ENCODE measurements at regions not wholly inside any gene's neighbourhood (a gene's known extent, or its start where the extent isn't known, plus 50 kb on each side); places are given as distances from the start of the nearest gene placed in this dataset.

DNA sequence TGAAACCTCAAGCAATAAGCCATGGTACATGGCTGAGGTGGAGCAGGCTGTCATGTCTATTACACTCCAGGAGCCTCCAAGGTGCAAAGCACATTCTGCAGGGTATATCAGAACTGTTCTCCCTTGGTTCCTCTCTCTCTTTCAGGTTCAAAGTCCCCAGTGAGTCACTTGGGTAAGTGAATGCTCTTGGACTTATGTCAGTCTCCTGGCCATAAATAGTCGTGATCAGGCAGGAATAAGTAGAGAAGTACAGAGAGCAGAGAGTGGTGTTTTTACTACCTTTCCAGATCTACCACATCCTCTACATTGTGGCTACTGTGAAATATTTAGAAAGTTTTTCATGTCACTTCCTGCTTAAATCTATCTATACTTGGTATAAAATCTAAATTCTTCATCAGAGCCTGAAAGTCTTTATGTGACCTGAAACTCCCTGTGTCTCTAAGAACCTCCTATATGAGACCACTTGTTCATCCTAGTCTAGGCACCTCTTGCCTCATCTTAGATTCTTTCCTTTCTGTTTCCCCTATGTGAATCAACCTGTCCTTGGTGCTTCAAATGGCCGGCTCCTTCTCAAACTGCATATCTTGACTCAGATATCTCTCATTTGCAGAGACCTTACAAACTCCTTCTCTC, 1077.6 kb upstream of the MAP3K7 start:
- Histone ChIP-seq H3K4me2 (ENCODE audit: low read length) (no peak overlapping the region), H3K27ac (ENCODE audit: low read length) (no peak overlapping the region), H2AFZ (ENCODE audit: low read depth, low read length) (no peak overlapping the region), H3K9ac (ENCODE audit: low read length) (no peak overlapping the region), H3K9me3 (ENCODE audit: insufficient read depth, low read length) (no peaks in the 10 kb centered on the region), H3K4me3 (ENCODE audit: low read length) (no peak overlapping the region), H3K4me1 (ENCODE audit: low read length) (no peaks in the 10 kb centered on the region), H3K79me2 (ENCODE audit: low read length) (no peaks in the 10 kb centered on the region), H3K36me3 (replicated peaks; ENCODE audit: low read depth, low read length) (no peaks in the 10 kb centered on the region), H3K27me3 (ENCODE audit: low read depth, low read length) (no peaks in the 10 kb centered on the region), H4K20me1 (ENCODE audit: insufficient read depth, low read length) (no peaks in the 10 kb centered on the region)
- no peak for TF ChIP-seq EZH2phosphoT487 (IDR thresholded peaks at IDR 0.05; ENCODE audit: low read depth)
- TF ChIP-seq, protein P1, sequence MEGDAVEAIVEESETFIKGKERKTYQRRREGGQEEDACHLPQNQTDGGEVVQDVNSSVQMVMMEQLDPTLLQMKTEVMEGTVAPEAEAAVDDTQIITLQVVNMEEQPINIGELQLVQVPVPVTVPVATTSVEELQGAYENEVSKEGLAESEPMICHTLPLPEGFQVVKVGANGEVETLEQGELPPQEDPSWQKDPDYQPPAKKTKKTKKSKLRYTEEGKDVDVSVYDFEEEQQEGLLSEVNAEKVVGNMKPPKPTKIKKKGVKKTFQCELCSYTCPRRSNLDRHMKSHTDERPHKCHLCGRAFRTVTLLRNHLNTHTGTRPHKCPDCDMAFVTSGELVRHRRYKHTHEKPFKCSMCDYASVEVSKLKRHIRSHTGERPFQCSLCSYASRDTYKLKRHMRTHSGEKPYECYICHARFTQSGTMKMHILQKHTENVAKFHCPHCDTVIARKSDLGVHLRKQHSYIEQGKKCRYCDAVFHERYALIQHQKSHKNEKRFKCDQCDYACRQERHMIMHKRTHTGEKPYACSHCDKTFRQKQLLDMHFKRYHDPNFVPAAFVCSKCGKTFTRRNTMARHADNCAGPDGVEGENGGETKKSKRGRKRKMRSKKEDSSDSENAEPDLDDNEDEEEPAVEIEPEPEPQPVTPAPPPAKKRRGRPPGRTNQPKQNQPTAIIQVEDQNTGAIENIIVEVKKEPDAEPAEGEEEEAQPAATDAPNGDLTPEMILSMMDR (IDR thresholded peaks at IDR 0.05; ENCODE audit: low read depth, low read length): no peak

DNA sequence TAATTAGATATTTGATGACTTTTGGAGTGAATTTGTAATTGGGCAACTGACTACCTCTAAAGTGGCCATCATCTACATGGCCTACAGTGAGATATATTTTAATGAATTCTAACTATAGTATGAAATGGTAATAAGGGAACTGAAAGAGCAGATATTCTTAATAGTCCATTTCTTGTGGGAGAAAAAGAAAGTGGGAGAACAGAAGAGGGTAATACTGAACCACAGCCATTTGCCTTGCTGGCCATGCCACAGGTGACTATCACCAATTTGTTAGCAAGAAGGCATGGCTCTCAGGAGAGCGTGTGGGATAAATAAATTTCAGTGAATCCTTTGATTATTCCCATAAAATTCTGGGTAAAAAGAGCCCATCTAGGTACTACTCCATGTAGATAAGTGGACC, 1074.0 kb upstream of the MAP3K7 start:
- no peak overlapping the region for H3K4me3 ChIP-seq (ENCODE audit: low read length)
- H2AFZ ChIP-seq (ENCODE audit: low read depth, low read length): no peak overlapping the region
- no peaks in the 10 kb centered on the region for H3K36me3 ChIP-seq (replicated peaks; ENCODE audit: low read depth, low read length)
- no peak overlapping the region for H3K9ac ChIP-seq (ENCODE audit: low read length)
- H3K27ac ChIP-seq (ENCODE audit: low read length): no peak overlapping the region
- TF ChIP-seq, protein P1 (IDR thresholded peaks at IDR 0.05; ENCODE audit: low read depth, low read length): no peak
- TF ChIP-seq EZH2phosphoT487 (IDR thresholded peaks at IDR 0.05; ENCODE audit: low read depth): no peak
- H3K4me2 ChIP-seq (ENCODE audit: low read length): no peak overlapping the region
- H3K27me3 ChIP-seq (ENCODE audit: low read depth, low read length): no peaks in the 10 kb centered on the region
- H3K4me1 ChIP-seq (ENCODE audit: low read length): no peaks in the 10 kb centered on the region
- no peaks in the 10 kb centered on the region for H3K9me3 ChIP-seq (ENCODE audit: insufficient read depth, low read length)
- H3K79me2 ChIP-seq (ENCODE audit: low read length): no peaks in the 10 kb centered on the region
- H4K20me1 ChIP-seq (ENCODE audit: insufficient read depth, low read length): no peaks in the 10 kb centered on the region

DNA sequence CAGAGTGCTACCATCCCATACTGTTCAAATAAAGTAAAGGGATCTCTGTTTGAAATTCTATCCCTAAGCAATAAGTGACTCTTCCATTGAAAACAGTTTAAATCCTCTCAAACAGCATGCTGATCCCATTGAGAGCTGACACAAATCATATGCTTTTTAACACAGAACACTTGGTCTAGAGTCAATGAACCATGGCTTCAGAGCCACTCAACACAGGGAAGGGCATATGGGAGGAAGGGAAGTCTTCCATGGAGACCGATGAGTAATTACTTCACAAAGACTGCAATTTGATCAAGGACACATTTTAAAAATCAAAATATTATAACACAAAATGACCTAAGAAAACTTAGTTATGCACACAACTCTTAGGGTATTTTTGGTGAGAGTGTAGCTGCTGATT, 1073.0 kb upstream of the MAP3K7 start:
- no peak overlapping the region for H3K4me2 ChIP-seq (ENCODE audit: low read length)
- no peak overlapping the region for H3K4me3 ChIP-seq (ENCODE audit: low read length)
- no peak overlapping the region for H3K27ac ChIP-seq (ENCODE audit: low read length)
- H3K36me3 ChIP-seq (replicated peaks; ENCODE audit: low read depth, low read length): no peaks in the 10 kb centered on the region
- H3K27me3 ChIP-seq (ENCODE audit: low read depth, low read length): no peaks in the 10 kb centered on the region
- H2AFZ ChIP-seq (ENCODE audit: low read depth, low read length): no peak overlapping the region
- H3K9me3 ChIP-seq (ENCODE audit: insufficient read depth, low read length): no peaks in the 10 kb centered on the region
- no peak overlapping the region for H3K9ac ChIP-seq (ENCODE audit: low read length)
- H3K79me2 ChIP-seq (ENCODE audit: low read length): no peaks in the 10 kb centered on the region
- TF ChIP-seq, protein P1 (IDR thresholded peaks at IDR 0.05; ENCODE audit: low read depth, low read length): no peak
- no peak for TF ChIP-seq EZH2phosphoT487 (IDR thresholded peaks at IDR 0.05; ENCODE audit: low read depth)
- H4K20me1 ChIP-seq (ENCODE audit: insufficient read depth, low read length): no peaks in the 10 kb centered on the region
- no peaks in the 10 kb centered on the region for H3K4me1 ChIP-seq (ENCODE audit: low read length)

DNA sequence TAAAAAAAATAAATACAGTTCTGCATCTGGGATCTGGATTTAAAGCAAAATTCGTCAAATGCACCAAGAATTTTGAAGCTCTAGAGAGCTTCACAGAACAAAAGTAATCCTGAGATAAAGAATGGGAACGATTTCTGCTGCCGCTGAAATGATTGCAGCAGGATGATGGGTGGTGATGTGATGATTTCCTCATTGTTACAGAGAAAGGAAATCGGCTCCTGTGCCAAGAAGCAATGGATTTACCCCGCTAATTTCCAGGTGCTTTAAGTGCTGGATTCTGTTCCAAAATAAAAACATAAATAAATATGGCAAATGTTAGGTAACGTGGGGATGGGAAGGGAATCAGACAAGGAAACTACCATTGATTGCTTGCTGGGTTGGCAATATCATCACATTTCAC, 1067.9 kb upstream of the MAP3K7 start:
- no peak overlapping the region for H3K4me2 ChIP-seq (ENCODE audit: low read length)
- H3K4me3 ChIP-seq (ENCODE audit: low read length): no peak overlapping the region
- H4K20me1 ChIP-seq (ENCODE audit: insufficient read depth, low read length): no peaks in the 10 kb centered on the region
- TF ChIP-seq EZH2phosphoT487 (IDR thresholded peaks at IDR 0.05; ENCODE audit: low read depth): no peak
- TF ChIP-seq, protein P1 (IDR thresholded peaks at IDR 0.05; ENCODE audit: low read depth, low read length): no peak
- no peak overlapping the region for H3K27ac ChIP-seq (ENCODE audit: low read length)
- H3K9ac ChIP-seq (ENCODE audit: low read length): no peak overlapping the region
- H3K79me2 ChIP-seq (ENCODE audit: low read length): no peaks in the 10 kb centered on the region
- no peak overlapping the region for H2AFZ ChIP-seq (ENCODE audit: low read depth, low read length)
- H3K4me1 ChIP-seq (ENCODE audit: low read length): peaks cover 5% of the 10 kb centered on the region; the same call in 1 of the 2 replicates
- no peaks in the 10 kb centered on the region for H3K9me3 ChIP-seq (ENCODE audit: insufficient read depth, low read length)
- H3K27me3 ChIP-seq (ENCODE audit: low read depth, low read length): no peaks in the 10 kb centered on the region
- no peaks in the 10 kb centered on the region for H3K36me3 ChIP-seq (replicated peaks; ENCODE audit: low read depth, low read length)

Data from OCI-LY3 (cell line).